HepG2 (cell line): ENCODE measurements at regions not wholly inside any gene's neighbourhood (a gene's known extent, or its start where the extent isn't known, plus 50 kb on each side); places are given as distances from the start of the nearest gene placed in this dataset.

ENCODE experiments used
- ATAC-seq: fragments of 200-7000 bp; cut with Tn5 transposase; 3 replicates; pipeline ENCODE4 v1.9.1; 2020; ENCODE audit warnings: mild to moderate bottlenecking, moderate library complexity
- BruUV-seq: library from RNA; stranded (reverse); fragments of 400-500 nt; replicated peaks from 2 replicates; lab custom pipeline; 2021; lab: Mats Ljungman, UMichigan
- CTCF ChIA-PET: fragments of 300-600 bp; formaldehyde crosslinking; extraction: SDS; loops from one replicate; lab custom pipeline; 2021; ENCODE audit warnings: low total read pairs, inconsistent platforms, low intra/inter-chr PET ratio; lab: Yijun Ruan, JAX
- POLR2A ChIA-PET: fragments of 350-600 bp; sonication (Branson Sonifier 250); formaldehyde crosslinking; loops from one replicate; lab custom pipeline; 2020; ENCODE audit warnings: antibody characterized with exemption, inconsistent platforms; lab: Yijun Ruan, JAX
- DNase-seq: peaks from one replicate; pipeline ENCODE4 v3.0.0-alpha.2; 2015; ENCODE audit warnings: low spot score
- FAIRE-seq: peaks from 3 replicates; lab custom pipeline; 2011; peaks lifted over from hg19 to GRCh38; lab: Jason Lieb, UNC
- H2AFZ ChIP-seq: one replicate; pipeline ENCODE4 v1.6.1; 2011; ENCODE audit warnings: low read length, inconsistent platforms
- H3K27ac ChIP-seq: fragments of 300-600 bp; 3 replicates; pipeline ENCODE4 v1.8.0; 2011; ENCODE audit warnings: mixed run types, mild to moderate bottlenecking, mixed read lengths, low read length, inconsistent platforms; ENCODE audit not compliant: insufficient read depth; ENCODE audit errors: extremely low read length
- H3K27me3 ChIP-seq, 2 experiments: fragments of 200-600 bp in 1 of 2; 2 replicates in 1 of 2; 3 replicates in 1 of 2; pipeline versions ENCODE4 v1.6.0 to v1.8.0; 2011; ENCODE audit warnings: low read length in 2 of 2, mild to moderate bottlenecking in 2 of 2, moderate library complexity in 2 of 2, inconsistent platforms in 1 of 2; ENCODE audit not compliant: insufficient read depth in 2 of 2, control insufficient read depth in 1 of 2
- H3K36me3 ChIP-seq, 2 experiments: fragments of 200-600 bp in 1 of 2; replicated peaks in 1 of 2; 2 replicates in 1 of 2; 3 replicates in 1 of 2; pipeline versions ENCODE4 v1.5.1 to v1.8.0; 2011; ENCODE audit warnings: low read length in 2 of 2, inconsistent platforms in 1 of 2; ENCODE audit not compliant: insufficient read depth in 2 of 2, control insufficient read depth in 1 of 2
- H3K4me1 ChIP-seq: 2 replicates; pipeline ENCODE4 v1.5.1; 2012; ENCODE audit warnings: low read length, inconsistent platforms; ENCODE audit not compliant: insufficient read depth
- H3K4me2 ChIP-seq: 2 replicates; pipeline ENCODE4 v1.6.0; 2011; ENCODE audit warnings: low read depth, low read length, inconsistent platforms
- H3K4me3 ChIP-seq, 3 experiments: fragments of 200-600 bp in 1 of 3; sonication (generic), shearing (Covaris generic) in 1 of 3; replicated peaks in 1 of 3; 2 replicates each; pipeline ENCODE4 v1.5.1; 2011 to 2016; ENCODE audit warnings: low read length in 3 of 3, inconsistent platforms in 2 of 3, low read depth in 2 of 3, mild to moderate bottlenecking in 2 of 3, control low read depth in 1 of 3, mixed read lengths in 1 of 3; ENCODE audit not compliant: insufficient read depth in 1 of 3
- H3K79me2 ChIP-seq: one replicate; pipeline ENCODE4 v1.6.1; 2011; ENCODE audit warnings: low read length, inconsistent platforms; ENCODE audit not compliant: insufficient read depth
- H3K9ac ChIP-seq: 2 replicates; pipeline ENCODE4 v1.6.0; 2011; ENCODE audit warnings: mild to moderate bottlenecking, low read depth, low read length, inconsistent platforms; ENCODE audit not compliant: insufficient read depth
- H3K9me3 ChIP-seq: 2 replicates; pipeline ENCODE4 v1.5.1; 2012; ENCODE audit warnings: mild to moderate bottlenecking, low read length
- H4K20me1 ChIP-seq: 2 replicates; pipeline ENCODE4 v1.6.0; 2011; ENCODE audit warnings: inconsistent platforms, mild to moderate bottlenecking, low read length, moderate library complexity; ENCODE audit not compliant: insufficient read depth
- ARHGAP35 ChIP-seq: sonication (generic); formaldehyde crosslinking; IDR thresholded peaks from 2 replicates; pipeline ENCODE4 v1.9.0; 2022; ENCODE audit warnings: mild to moderate bottlenecking, inconsistent platforms, moderate library complexity, missing genetic modification reagents, borderline replicate concordance
- CCAR2 ChIP-seq: fragments of 200-400 bp; formaldehyde crosslinking; optimal IDR thresholded peaks from 2 replicates; pipeline ENCODE3; 2018; ENCODE audit warnings: low read depth, mild to moderate bottlenecking, low read length, moderate library complexity
- HMG20A ChIP-seq: IDR thresholded peaks from 2 replicates; pipeline ENCODE4 v1.6.1; 2016; ENCODE audit warnings: borderline replicate concordance
- HNRNPLL ChIP-seq: fragments of 200-400 bp; formaldehyde crosslinking; IDR thresholded peaks from 2 replicates; pipeline ENCODE4 v1.6.1; 2017; ENCODE audit warnings: mild to moderate bottlenecking, low read depth, low read length; ENCODE audit not compliant: poor library complexity, severe bottlenecking
- KLF12 ChIP-seq: sonication (generic); formaldehyde crosslinking; IDR thresholded peaks from 2 replicates; pipeline ENCODE4 v1.4.0; 2020; ENCODE audit warnings: missing genetic modification reagents, borderline replicate concordance
- KLF6 ChIP-seq: IDR thresholded peaks from 2 replicates; pipeline ENCODE4 v1.8.0; 2016; ENCODE audit warnings: missing biosample characterization, missing genetic modification reagents
- RBM22 ChIP-seq: fragments of 200-400 bp; formaldehyde crosslinking; optimal IDR thresholded peaks from 2 replicates; pipeline ENCODE3; 2017; ENCODE audit warnings: mild to moderate bottlenecking, low read length, moderate library complexity
- SP2 ChIP-seq: sonication (generic); formaldehyde crosslinking; IDR thresholded peaks from 2 replicates; pipeline ENCODE4 v1.5.1; 2020; ENCODE audit warnings: mild to moderate bottlenecking, missing genetic modification reagents
- SRY ChIP-seq: sonication (generic); formaldehyde crosslinking; IDR thresholded peaks from 2 replicates; pipeline ENCODE4 v1.8.0; 2022; ENCODE audit warnings: mild to moderate bottlenecking, missing genetic modification reagents
- TCF12 ChIP-seq, 2 experiments: fragments of 450-650 bp in 1 of 2; sonication (generic) in 1 of 2; formaldehyde crosslinking in 1 of 2; IDR thresholded peaks; 2 replicates each; pipeline versions ENCODE4 v1.6.1 to v1.8.0; 2017 to 2022; ENCODE audit warnings: antibody characterized with exemption in 1 of 2, mild to moderate bottlenecking in 1 of 2, missing genetic modification reagents in 1 of 2, moderate library complexity in 1 of 2
- ZMYM4 ChIP-seq: sonication (generic); formaldehyde crosslinking; IDR thresholded peaks from 2 replicates; pipeline ENCODE4 v1.8.1; 2023; ENCODE audit warnings: mild to moderate bottlenecking, missing genetic modification reagents
- ZNF510 ChIP-seq: sonication (generic); formaldehyde crosslinking; IDR thresholded peaks from 2 replicates; pipeline ENCODE4 v1.4.0; 2020; ENCODE audit warnings: low read depth, mild to moderate bottlenecking, missing genetic modification reagents
- in situ Hi-C: cut with HindIII; loops from 2 replicates; pipeline ENCODE4 v1.10.0; 2017; ENCODE audit warnings: low pct_unique_long_range_greater_than_20kb; ENCODE audit not compliant: extremely low pct_ligation_motif_present
- intact Hi-C: fragments of 100-400 bp; cut with micrococcal nuclease; formaldehyde crosslinking; loops from one replicate; pipeline ENCODE4 v1.10.0; 2022; ENCODE audit not compliant: unreplicated experiment
- TF ChIP-seq, protein P1 (sequence below): sonication (generic); formaldehyde crosslinking; IDR thresholded peaks from 2 replicates; pipeline ENCODE4 v1.8.1; 2023; ENCODE audit warnings: mild to moderate bottlenecking, missing genetic modification reagents, borderline replicate concordance
- TF ChIP-seq, protein P2 (sequence below): sonication (generic); formaldehyde crosslinking; IDR thresholded peaks from 2 replicates; pipeline ENCODE4 v1.4.0; 2020; ENCODE audit warnings: mild to moderate bottlenecking, missing genetic modification reagents
- TF ChIP-seq, protein P3 (sequence below): sonication (generic); formaldehyde crosslinking; IDR thresholded peaks from 2 replicates; pipeline ENCODE4 v1.5.0; 2020; ENCODE audit warnings: missing genetic modification reagents

DNA sequence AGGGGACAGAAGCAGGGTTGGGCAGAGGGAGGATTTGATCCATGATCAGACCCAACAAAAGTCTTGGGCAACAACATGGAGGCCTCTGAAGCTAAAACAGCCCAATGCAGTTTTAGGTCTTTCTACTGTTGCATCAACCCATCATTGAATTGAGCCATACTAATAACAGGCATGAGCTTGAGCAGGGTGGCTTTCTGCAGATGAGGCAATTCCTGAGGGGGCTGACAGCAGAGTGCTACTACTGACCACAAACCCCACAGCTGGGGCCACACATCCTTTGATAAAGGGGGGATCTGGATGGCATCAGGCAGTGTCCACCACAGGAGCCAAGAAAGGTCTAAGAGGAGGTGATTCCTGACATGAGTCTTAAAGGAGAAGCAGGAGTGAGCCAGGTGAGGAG lies 517.0 kb upstream of the PPP2R3A start:
- no peak overlapping the region for H3K9ac ChIP-seq
- no peak overlapping the region for H3K27ac ChIP-seq
- FAIRE-seq (no peak), ATAC-seq (no peak), DNase-seq (no peak)
- no peaks in the 10 kb centered on the region for H3K79me2 ChIP-seq
- H3K36me3 ChIP-seq, result no peaks in the 10 kb centered on the region
- no peak overlapping the region for H3K4me3 ChIP-seq
- no peaks in the 10 kb centered on the region for H3K4me1 ChIP-seq
- H4K20me1 ChIP-seq, result no peaks in the 10 kb centered on the region
- H3K9me3 ChIP-seq, result no peaks in the 10 kb centered on the region
- intact Hi-C loops, result no loop called here
- TF ChIP-seq SP2 (CRISPR knock-in tag) (no peak), CCAR2 (no peak), TCF12 (IDR thresholded peaks at IDR 0.05) (no peak), TCF12 (CRISPR knock-in tag; IDR thresholded peaks at IDR 0.05) (no peak), ZNF510 (CRISPR knock-in tag) (no peak), RBM22 (no peak), KLF12 (no peak), HMG20A (CRISPR knock-in tag) (no peak), HNRNPLL (no peak), KLF6 (CRISPR knock-in tag) (no peak), ARHGAP35 (CRISPR knock-in tag) (no peak), SRY (CRISPR knock-in tag) (no peak), ZMYM4 (CRISPR knock-in tag) (no peak)
- TF ChIP-seq, protein P1, sequence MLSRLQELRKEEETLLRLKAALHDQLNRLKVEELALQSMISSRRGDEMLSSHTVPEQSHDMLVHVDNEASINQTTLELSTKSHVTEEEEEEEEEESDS (CRISPR knock-in tag), result no peak
- TF ChIP-seq, protein P2, sequence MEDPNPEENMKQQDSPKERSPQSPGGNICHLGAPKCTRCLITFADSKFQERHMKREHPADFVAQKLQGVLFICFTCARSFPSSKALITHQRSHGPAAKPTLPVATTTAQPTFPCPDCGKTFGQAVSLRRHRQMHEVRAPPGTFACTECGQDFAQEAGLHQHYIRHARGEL, result no peak
- TF ChIP-seq, protein P3, sequence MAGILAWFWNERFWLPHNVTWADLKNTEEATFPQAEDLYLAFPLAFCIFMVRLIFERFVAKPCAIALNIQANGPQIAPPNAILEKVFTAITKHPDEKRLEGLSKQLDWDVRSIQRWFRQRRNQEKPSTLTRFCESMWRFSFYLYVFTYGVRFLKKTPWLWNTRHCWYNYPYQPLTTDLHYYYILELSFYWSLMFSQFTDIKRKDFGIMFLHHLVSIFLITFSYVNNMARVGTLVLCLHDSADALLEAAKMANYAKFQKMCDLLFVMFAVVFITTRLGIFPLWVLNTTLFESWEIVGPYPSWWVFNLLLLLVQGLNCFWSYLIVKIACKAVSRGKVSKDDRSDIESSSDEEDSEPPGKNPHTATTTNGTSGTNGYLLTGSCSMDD (CRISPR knock-in tag), result no peak
- POLR2A ChIA-PET, result no interaction called here
- BruUV-seq, result no TSS peak
- CTCF ChIA-PET, result no interaction called here
- H3K4me2 ChIP-seq, result no peak overlapping the region
- H3K27me3 ChIP-seq, result peaks cover 0 to 8% of the 10 kb centered on the region in 2 experiments; a peak in 1 of 5 replicates
- in situ Hi-C loops, result no loop called here
- H2AFZ ChIP-seq, result no peak overlapping the region
